SU-DHL-6 (cell line): ENCODE measurements at regions not wholly inside any gene's neighbourhood (a gene's known extent, or its start where the extent isn't known, plus 50 kb on each side); places are given as distances from the start of the nearest gene placed in this dataset.
"Not testable (repeated sequence)": the region's sequence is repeated elsewhere in the genome, so short reads cannot be mapped to it uniquely, and the experiment has no call there.

Source experiments
- EZH2phosphoT487 ChIP-seq: fragments of 200-600 bp; sonication (generic), shearing (Covaris generic); conservative IDR thresholded peaks from 2 replicates; pipeline ENCODE4 v1.6.1; 2018; ENCODE audit warnings: mild to moderate bottlenecking, antibody characterized with exemption, low read length, moderate library complexity, mixed read lengths
- TF ChIP-seq, protein P1 (sequence below): fragments of 200-600 bp; sonication (generic); IDR thresholded peaks from one replicate; pipeline ENCODE4 v1.5.1; 2017; ENCODE audit warnings: antibody characterized with exemption, mild to moderate bottlenecking, low read length, moderate library complexity; ENCODE audit not compliant: insufficient read depth, poor library complexity, severe bottlenecking

DNA sequence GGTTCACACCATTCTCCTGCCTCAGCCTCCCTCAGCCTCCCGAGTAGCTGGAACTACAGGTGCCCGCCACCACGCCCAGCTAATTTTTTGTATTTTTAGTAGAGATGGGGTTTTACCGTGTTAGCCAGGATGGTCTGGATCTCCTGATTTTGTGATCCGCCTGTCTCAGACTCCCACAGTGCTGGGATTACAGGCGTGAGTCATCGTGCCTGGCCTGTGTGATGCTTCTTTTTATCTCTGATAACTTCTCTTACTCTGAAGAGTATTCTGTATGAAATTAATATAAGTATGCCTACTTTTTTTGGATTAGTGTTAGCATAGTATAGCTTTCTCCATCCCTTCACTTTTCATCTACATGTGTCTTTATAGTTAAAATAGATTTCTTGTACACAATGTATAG lies 180.8 kb upstream of the GALNT15 start:
- TF ChIP-seq, protein P1, sequence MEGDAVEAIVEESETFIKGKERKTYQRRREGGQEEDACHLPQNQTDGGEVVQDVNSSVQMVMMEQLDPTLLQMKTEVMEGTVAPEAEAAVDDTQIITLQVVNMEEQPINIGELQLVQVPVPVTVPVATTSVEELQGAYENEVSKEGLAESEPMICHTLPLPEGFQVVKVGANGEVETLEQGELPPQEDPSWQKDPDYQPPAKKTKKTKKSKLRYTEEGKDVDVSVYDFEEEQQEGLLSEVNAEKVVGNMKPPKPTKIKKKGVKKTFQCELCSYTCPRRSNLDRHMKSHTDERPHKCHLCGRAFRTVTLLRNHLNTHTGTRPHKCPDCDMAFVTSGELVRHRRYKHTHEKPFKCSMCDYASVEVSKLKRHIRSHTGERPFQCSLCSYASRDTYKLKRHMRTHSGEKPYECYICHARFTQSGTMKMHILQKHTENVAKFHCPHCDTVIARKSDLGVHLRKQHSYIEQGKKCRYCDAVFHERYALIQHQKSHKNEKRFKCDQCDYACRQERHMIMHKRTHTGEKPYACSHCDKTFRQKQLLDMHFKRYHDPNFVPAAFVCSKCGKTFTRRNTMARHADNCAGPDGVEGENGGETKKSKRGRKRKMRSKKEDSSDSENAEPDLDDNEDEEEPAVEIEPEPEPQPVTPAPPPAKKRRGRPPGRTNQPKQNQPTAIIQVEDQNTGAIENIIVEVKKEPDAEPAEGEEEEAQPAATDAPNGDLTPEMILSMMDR: not testable (repeated sequence)
- not testable (repeated sequence) for TF ChIP-seq EZH2phosphoT487
